Mammary epithelial cell (primary cell): ENCODE measurements at regions not wholly inside any gene's neighbourhood (a gene's known extent, or its start where the extent isn't known, plus 50 kb on each side); places are given as distances from the start of the nearest gene placed in this dataset.

Experiments used
- CTCF ChIP-seq, 2 donors: IDR thresholded peaks in 1 of 2; conservative IDR thresholded peaks in 1 of 2; 2 replicates each; pipeline ENCODE4 v1.5.1; 2011 to 2012; ENCODE audit warnings: inconsistent platforms in 2 of 2, low read length in 2 of 2, mild to moderate bottlenecking in 2 of 2, control low read depth in 1 of 2, low read depth in 1 of 2; ENCODE audit not compliant: insufficient read depth in 1 of 2; ENCODE audit errors: extremely low read depth in 1 of 2
- EZH2 ChIP-seq: IDR thresholded peaks from 2 replicates; pipeline ENCODE4 v1.6.1; 2012; ENCODE audit warnings: low read length, inconsistent platforms, borderline replicate concordance

GRCh38 chr16:87025676-87026075 lies 291.5 kb downstream of the C16orf95 start:
- TF ChIP-seq CTCF (conservative IDR thresholded peaks at IDR 0.05 in 1 of 2, IDR thresholded peaks at IDR 0.05 in 1 of 2; ENCODE audit: extremely low read depth in 1 of 2, insufficient read depth in 1 of 2, low read depth in 1 of 2, low read length in 2 of 2) (no peak), EZH2 (no peak)
